Left hindlimb (tissue), 1 donor: ENCODE measurements at regions not wholly inside any gene's neighbourhood (a gene's known extent, or its start where the extent isn't known, plus 50 kb on each side); places are given as distances from the start of the nearest gene placed in this dataset.

ENCODE experiments used
- DNase-seq: peaks from one replicate; pipeline ENCODE4 v3.0.0-alpha.2; 2018

DNA sequence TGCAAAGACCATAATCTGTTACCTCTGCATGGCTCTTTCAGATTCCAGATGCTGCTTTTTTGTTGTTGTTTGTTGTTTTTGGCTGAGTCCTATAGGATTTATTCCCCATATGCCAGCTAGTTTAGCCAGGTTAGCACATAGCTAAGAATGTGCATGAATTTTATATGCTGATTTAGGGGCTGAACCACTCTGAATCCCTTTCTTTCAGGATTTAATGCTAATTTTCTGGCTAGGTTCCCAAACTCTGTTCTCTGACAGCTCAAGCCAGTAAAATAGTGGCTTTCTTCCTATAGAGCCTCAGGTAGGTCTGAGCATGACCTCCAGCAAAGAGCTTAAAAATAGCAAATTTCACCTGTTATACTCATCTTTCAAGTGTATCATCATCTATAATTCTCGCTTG lies 521.4 kb downstream of the CAAP1 start:
- no peak for DNase-seq

DNA sequence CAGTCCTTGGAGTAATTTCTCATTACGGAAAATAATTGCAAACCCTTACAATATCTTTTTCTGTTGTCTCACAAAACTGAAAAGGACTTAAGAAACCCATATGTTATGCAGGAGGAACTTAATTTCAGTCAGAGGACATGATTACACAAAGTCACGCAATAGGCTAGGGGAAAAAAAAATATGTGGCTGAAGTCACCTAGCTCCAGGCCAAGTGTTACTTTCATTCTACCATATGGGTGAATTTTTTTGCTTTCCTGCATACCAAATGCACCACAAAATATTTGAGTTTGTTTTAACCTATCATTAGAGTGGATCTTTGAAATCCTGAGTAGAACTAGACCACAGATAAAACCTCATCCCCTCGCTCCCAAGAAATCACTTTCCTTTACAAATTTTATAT lies 523.5 kb downstream of the CAAP1 start:
- no peak for DNase-seq

DNA sequence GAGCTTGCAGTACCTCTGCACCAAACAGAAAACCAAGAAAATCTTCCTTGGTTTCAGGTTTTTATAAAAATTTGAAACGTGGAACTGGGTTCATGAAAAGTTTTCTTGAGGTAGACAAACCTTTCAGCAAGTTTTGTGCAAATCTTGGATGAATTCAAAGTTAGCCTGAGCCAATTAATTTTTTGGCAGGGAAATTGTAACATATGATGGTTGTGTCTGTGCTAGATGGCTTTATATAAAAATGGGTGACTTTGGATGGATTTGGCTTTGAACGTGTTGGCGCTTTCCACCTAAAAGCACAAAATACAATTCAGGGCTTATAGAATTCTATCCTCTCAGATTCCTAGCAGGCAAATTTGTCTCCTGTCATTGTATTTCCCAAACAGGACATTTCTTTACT lies 524.4 kb downstream of the CAAP1 start:
- no peak for DNase-seq

DNA sequence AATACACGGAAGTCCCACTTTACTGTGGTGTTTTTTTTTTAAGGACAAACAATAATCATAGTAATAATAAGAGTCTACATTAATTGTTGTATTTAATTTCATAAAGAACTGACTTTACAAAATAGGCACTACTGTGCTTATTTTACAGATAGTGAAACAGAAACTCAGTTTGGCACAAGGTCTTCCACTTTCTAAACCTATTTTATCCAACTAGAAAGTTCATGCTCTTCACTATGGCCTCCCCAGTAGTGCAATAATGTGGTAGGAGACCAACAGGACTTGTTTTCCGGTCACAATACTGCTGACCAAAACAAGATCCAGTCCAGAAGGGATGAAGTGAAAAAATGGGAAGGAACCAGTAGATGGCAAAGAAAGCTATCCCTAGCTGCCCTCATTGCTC lies 531.6 kb downstream of the CAAP1 start:
- no peak for DNase-seq

DNA sequence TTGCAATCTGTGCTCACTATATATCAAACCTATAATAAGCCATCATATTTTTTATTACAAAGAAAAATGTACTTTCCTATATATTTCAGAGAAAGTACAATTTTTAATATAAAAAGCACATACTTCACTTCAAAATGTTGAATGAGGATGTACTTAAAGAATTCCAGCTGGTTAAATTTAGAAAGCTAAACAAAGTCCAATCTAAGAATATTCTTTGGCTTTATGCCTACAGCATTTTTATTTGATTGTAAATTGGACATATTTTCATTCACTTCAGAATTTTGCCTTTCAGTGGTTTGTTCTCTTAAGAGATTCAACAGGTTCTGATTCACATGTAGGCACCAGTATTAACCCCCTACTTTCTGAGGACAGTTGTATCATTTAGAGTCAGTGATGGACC lies 533.8 kb downstream of the CAAP1 start:
- no peak for DNase-seq

DNA sequence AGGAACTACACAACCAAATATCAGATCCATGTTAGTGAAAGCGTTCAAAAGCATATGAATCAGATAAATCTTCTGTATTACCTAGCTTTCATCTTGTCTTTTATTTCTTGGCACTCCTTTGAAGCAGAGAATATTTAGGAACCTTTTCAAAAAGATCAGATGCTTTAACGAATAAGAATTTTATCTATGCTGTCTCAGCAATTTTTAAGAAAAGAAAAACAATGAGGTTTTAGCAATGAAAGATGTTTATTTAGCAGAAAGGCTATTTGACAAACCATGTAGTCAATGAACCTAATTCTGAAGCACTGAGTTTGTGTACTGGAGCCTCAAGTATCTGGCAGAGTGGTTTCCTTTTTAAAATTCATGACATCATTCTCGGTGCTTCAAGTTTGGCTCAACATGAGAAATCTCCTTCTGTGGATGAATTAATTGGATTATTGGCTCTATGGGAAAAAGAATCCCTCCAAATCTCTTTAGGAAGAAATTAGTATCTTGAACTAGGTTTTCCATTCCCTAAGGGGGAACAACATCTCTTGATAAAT lies 534.7 kb downstream of the CAAP1 start:
- DNase-seq = no peak

DNA sequence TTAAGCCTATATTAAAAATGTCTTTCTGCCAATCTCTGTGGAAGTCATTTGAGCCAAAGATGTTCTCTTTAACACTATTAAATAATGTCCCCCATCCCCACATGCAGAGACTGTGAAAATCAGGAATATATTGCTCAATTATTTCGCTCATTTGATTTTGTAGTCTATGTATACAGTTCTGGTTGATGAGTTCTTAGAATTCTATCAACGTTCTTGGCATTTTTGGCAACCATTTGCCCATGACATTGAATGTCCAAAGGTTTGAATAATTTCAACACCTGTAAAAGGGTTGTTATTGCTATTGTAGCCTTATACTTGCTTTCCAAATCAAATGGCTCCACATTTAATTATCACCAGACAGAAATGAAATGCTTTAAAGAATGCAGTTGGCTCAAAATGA lies 536.1 kb downstream of the CAAP1 start:
- DNase-seq = no peak

DNA sequence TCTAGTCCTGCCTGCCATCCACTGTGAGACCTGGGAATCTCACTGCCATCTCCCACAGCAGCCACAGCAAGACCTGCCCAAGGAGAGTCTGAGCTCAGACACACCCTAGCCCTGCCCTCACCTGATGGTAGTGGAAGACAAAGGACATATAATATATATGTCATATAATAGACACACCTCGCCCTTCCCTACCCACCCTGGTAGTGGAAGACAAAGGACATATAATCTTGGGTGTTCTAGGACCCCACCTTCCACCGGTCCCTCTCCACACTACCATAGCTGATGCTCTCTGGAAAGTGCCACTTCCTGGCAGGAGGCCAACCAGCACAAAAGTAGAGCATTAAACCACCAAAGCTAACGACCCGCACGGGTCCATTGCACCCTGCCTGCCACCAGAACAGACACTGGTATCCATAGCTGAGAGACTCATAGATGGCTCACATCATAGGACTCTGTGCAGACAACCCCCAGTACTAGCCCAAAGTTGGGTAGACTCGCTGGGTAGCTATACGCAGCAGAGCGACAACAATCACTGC lies 545.6 kb downstream of the CAAP1 start:
- DNase-seq = no peak

DNA sequence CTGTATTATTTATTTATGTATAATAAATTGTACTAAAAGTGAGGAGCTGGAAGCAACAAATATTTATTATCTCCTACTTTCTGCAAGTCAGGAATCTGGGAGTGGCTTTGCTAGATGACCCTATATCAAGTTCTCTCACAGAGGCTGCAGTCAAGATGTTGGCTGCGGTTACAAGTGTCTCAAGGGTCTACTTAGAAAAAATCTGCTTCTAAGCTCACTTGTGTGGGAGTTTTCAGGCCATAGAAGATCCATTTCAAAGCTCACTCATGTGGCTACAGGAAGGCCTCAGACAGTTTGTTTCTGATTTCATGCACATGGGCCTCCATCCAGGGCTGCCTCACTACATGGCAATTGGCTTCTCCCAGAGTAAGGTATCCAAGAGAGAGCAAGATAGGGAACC lies 551.1 kb downstream of the CAAP1 start:
- no peak for DNase-seq

DNA sequence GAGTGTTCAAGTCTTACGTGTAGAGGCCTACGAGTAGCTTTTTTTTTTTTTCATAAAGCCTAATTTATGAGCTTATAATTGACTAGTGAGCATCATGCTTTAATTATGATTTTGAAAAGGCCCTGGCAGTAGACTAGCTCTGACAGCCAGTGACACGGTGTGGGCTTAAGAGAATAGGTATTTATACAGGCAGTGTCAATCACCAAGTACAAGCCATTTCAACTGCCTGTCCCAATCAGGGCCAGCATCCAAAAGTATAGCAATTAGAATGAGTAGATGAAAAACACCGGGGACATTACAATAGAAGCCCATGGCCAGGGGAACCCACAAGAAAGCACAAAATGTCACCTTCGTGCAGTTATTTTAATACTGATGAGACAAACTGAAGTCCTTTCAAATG lies 552.8 kb downstream of the CAAP1 start:
- no peak for DNase-seq

DNA sequence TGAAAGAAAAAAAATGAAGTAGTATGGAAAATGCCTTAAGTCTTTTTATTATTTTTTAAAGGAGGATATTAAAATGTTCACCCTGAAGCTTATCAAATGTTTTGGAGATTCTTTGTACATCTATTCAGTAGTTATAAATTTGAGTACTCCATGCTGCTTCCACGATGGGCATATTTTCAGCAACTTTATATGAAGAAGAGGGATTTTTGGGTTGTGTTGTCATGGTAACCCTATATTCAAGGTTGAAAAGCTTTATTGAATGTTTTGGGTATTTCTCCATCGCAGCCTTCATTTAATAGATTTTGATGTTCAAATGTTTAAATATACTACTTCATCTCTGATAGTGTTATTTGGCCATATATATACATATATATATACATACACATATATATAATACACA lies 557.5 kb downstream of the CAAP1 start:
- no peak for DNase-seq

DNA sequence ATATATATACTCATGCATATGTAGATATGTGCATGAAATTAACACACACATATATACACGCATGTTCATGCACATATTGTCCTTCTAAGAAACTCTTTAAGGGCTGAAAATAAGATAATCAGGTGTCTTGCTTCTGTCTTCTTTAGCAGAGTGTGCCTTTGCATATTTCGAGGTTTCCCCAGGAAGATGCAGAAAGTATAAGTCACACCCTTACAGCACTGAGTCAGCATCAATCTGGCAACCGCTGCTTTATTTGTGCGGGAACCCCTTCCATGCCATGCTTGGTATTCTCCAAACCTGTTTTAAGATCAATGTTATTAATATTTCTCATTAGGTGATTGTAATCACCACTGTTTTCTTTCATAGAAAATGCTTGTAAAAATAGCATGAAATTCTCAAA lies 557.9 kb downstream of the CAAP1 start:
- no peak for DNase-seq

DNA sequence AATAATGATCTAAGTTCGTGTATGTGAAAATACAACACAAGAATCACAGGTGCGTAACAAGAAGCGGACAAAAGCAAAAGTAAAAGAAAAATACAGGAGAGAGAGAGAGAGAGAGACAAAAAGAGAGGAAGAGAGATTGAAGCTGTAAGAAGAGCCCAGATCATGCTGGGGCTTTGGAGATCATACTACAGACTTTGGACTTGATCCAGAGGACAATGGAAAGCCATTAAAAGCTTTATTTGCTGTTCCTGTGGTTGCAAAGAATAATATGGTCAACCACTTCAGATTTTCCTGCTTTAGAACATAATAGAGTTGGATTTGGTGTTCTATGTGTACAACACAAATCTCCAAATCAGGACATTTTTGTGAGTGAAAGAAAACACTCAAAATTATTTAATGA lies 561.4 kb downstream of the CAAP1 start:
- DNase-seq = no peak

DNA sequence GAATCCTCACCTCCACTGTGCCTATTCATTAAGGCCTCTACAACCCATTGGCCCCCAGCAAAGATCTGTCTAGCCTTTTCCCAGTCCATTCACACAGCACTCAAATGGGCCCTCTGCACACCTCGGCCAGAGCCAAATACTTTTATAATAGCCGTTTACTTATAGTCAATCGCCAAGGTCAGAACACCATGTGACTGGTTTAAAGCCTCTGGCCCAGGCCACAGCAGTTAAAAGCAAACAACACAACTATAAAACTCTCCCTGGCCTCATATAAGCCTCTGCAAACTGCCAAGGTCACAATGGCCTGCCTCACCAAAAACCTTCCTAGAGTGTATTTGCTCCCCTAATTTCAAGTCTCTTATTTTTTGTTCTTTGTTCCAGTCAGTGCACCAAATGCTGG lies 562.6 kb downstream of the CAAP1 start:
- DNase-seq = no peak

DNA sequence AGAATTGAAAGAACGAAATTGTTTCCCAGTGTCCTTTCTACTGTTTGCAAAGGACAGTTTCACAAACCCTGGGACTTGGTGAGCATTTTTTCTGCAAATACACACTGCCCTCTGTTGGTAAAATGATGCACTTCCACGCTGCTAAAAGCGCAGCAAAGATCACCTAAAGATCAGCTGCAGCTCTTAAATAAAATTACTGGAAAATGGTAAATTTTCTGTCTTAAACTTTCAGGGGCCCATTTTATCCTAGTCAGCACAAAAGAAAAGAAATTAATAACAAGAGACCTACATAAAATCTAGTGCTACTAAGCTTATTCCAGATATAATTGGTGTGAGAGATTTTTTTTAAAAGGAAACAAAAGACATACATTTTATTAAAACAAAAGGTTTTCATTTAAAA lies 566.0 kb downstream of the CAAP1 start:
- peak; percentile 59 for DNase-seq

DNA sequence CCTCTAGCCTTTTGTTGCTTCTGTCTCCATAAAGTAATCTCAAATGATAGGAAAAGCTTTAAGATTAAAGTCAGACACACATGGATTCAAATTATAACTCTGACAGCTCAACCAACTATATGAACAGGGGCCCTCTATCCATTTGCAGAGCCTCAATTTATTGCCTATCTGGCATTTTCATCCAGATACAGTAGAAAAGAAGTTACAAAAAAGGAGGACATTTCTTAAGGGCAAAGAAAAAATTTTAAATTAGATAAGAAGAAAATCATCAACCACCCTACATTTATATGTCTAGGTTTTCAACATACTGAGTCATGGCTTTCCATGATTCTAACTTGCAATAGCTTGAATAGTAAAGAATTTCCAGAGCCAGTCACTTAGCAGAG lies 567.2 kb downstream of the CAAP1 start:
- no peak for DNase-seq

DNA sequence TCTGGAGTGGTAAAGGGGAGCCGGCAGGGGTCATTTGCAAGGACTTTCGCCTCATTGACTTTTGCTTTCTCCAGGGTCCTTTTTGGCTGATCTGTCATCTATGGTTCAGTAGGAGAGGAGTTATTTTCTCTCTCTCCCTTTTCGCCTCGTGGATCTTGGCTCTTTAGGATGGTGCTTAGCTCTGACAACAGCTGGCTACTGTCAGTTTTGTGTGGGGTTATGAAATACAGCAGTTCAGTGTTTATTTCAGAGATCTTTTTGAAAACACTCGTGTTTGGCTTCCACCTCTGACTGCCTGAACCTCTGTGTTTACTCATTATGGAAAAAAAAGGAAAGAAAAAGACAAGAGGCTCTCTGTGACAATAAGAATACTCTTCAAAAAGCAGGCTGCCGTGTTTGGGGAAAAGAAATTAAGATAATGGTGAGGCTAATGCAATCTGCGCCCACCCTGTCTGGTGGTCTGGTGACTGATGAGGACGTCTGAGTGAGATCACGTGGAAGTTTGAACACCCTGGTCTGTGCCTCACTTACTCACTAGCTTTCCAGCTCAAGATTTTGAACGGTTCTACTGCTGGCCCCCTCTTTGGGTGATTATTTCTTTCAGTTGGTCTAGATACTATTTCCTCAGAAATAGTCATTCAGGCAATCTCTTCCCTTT lies 567.7 kb downstream of the CAAP1 start:
- DNase-seq = no peak

DNA sequence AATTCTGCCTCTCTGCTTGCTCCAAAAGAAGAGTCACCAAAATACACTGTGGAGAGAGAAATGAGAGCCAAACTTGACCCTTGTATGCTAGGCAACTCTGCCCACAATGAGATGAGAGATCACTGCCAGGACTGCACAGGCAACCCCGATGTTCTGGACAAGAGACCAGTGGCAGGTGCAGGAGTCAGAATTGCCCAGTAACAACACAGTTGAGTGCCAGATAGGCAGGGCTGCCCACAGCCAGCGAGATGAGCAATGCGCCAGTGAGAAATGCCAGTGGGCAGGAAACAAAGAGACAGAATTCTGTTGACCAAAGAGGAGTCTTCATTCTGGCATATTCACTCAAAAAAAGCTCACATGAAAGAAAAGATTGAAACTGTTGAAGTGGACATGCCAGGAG lies 570.7 kb downstream of the CAAP1 start:
- no peak for DNase-seq

DNA sequence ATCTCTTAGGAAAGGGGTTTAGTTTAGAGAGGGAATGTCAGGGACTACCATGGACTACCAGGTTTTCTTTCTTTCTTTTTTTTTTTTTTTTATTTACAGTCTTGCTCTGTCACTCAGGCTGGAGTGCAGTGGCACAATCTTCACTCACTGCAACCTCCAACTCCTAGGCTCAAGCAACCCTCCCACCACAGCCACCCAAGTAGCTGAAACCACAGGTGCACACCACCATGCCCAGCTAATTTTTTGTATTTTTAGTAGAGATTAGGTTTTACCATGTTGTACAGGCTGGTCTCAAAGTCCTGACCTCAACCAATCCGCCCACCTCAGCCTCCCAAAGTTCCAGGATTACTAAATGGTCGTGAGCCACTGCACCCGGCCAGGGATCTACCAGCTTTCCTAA lies 572.7 kb downstream of the CAAP1 start:
- DNase-seq = no peak

DNA sequence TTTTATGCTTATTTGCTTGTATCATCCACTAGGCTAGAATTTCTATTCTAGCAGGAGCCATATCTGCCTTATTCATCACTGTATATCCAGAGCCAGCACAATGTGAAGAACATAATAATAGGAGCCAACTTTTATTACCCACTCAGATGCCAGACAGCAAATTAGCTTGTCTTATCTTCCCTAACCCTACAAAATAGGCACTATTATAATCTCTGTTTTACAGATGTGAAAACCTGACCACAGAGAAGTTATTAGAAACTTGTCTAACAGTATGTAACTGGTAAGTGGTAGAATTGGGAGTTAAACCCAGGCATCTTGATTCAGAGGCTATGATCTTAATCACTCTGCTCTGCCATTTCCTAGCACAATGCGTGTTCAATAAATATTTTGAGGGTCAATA lies 579.5 kb downstream of the CAAP1 start:
- no peak for DNase-seq

DNA sequence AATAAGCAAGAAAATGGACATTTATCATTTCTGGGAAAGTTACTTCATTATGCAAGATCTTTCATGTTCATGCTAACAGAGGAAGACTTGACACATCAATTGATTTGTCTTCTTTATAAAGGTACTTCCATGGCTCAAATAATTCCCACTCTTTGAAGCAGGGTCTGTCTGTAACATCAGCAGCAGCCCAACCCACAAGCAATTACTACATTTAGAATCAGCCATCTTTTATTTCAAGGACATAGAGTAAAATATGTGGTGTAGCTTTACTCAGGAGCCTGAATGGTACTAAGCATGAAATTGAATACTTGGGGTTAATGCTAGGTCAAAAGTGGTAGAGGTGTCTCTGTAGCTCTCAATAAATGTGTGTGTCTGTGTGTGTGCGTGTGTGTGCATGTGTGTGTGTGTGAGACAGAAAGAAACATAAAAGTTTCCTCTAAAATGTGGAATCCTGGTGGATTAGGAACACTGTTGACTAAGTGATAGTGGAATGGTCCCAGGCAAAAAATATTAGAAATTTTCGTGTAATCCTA lies 581.1 kb downstream of the CAAP1 start:
- no peak for DNase-seq

DNA sequence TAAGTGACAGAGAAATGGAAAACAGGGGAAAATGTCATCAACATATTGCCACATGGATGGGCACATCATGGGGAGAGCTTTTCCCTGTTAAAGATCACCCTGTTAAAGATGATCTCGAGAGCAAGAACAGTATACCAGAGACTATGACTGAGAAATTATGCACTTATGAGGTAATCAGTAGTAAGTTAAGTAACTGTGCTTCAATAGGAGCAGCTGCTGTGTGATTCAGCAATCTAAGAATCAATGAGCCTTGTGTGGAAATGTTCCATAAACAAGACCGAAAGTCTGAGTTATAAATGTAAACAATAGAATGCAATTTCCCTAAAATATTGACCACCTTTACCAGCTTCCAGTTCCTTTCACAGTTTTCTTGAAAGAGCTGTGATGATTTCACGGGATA lies 582.3 kb downstream of the CAAP1 start:
- no peak for DNase-seq

DNA sequence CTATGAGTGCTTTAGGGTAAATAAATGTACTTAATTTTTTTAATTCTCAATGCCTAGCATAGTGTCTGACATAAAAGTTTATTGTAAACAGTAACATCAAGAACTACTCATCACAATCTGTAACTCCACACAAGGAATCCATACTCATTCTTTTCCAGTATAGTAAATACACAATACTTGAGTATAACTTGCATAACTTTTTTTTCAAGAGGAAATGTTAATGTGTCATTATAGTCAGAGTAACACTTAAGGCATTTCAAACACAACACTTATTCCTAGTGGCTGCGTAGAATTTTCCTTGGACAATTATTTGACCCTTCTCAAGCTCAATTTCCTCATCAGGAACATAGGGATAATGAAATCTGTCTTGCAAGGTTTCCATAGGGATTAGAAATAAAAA lies 584.3 kb downstream of the CAAP1 start:
- DNase-seq = no peak

DNA sequence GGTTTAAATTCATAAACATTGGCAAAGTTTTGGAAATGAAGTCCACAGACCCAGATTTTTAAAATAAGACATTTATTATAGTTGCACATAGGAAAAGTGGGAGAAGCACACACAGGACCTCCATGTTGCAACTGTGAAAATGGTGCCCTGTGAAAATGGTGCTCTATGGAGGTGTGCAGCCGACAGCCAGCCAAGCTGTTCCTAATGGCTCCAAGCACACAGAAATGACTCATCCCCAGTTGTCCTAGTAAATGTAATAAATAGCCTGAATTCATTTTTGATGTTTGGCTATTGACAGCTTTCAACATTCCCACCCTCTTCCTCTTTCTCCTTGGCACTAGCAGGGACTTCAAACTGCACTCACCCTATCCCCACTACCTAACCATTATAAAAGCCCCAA lies 590.9 kb downstream of the CAAP1 start:
- no peak for DNase-seq

DNA sequence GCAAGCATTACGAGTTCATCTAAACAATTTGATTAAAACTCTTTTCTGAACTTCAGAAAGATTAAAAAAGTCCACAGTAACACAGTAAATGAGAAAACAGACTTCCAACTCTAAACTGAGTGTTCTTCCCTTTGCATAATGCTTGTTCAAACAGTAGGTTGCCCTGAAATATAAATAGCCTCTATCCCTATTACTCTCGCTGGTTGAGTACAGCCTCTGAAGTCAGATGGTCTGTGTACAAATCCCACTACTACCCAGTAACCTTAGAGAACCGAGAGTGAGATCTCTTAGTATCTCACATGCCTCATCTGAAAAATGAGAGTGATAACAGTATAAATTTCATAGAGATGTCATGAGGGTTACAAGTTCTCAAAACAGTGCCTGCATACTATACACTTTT lies 591.6 kb downstream of the CAAP1 start:
- no peak for DNase-seq
